ENCODE measurements at regions not wholly inside any gene's neighbourhood (a gene's known extent, or its start where the extent isn't known, plus 50 kb on each side); places are given as distances from the start of the nearest gene placed in this dataset.

DNA sequence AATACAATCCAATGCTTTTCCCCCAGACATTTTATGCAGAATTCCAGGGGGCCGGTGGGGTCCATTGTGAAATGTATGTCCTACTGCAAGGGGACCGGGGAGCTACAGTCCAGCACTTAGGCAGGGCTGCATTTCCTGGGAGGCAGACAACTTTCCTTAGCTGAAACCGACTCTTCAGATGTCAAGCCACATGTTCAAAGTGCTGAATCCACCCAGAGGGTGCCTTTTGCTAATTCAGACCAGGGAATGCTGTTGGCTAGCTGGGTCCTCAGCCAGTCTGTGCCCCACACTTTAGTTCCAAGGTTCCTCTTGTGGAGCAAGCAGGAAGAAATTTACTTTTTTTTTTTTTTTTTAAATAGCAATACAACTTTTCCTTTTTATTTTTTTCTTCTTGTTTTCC, 219.5 kb upstream of the LRTM1 start:
- Histone ChIP-seq H3K4me1 (ENCODE audit: insufficient read depth, low read length, severe bottlenecking) (no peaks in the 10 kb centered on the region), H3K9me2 (ENCODE audit: low read depth, low read length) (no peaks in the 10 kb centered on the region), H3K9ac (ENCODE audit: low read length) (no peak overlapping the region), H3K9me3 (ENCODE audit: low read length) (no peaks in the 10 kb centered on the region), H3K27ac (ENCODE audit: low read depth, low read length, poor library complexity, severe bottlenecking) (no peak overlapping the region), H3K79me2 (ENCODE audit: insufficient read depth, low read length) (no peaks in the 10 kb centered on the region), H3K36me3 (ENCODE audit: insufficient read depth, low read length) (no peaks in the 10 kb centered on the region), H3K27me3 (ENCODE audit: insufficient read depth, low read length) (no peaks in the 10 kb centered on the region), H4K20me1 (ENCODE audit: insufficient read depth, low read length) (no peaks in the 10 kb centered on the region), H2AFZ (ENCODE audit: low read length) (no peak overlapping the region), H3K4me2 (ENCODE audit: low read length) (no peak overlapping the region), H3K4me3 (ENCODE audit: low read depth, low read length, poor library complexity, severe bottlenecking) (no peak overlapping the region), H3F3A (ENCODE audit: insufficient read depth, low read length) (no peaks in the 10 kb centered on the region)
- no peak for TF ChIP-seq EZH2 (IDR thresholded peaks at IDR 0.05; ENCODE audit: borderline replicate concordance, low read length)
- TF ChIP-seq, protein P1, sequence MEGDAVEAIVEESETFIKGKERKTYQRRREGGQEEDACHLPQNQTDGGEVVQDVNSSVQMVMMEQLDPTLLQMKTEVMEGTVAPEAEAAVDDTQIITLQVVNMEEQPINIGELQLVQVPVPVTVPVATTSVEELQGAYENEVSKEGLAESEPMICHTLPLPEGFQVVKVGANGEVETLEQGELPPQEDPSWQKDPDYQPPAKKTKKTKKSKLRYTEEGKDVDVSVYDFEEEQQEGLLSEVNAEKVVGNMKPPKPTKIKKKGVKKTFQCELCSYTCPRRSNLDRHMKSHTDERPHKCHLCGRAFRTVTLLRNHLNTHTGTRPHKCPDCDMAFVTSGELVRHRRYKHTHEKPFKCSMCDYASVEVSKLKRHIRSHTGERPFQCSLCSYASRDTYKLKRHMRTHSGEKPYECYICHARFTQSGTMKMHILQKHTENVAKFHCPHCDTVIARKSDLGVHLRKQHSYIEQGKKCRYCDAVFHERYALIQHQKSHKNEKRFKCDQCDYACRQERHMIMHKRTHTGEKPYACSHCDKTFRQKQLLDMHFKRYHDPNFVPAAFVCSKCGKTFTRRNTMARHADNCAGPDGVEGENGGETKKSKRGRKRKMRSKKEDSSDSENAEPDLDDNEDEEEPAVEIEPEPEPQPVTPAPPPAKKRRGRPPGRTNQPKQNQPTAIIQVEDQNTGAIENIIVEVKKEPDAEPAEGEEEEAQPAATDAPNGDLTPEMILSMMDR (IDR thresholded peaks at IDR 0.05; ENCODE audit: low read length): no peak

DNA sequence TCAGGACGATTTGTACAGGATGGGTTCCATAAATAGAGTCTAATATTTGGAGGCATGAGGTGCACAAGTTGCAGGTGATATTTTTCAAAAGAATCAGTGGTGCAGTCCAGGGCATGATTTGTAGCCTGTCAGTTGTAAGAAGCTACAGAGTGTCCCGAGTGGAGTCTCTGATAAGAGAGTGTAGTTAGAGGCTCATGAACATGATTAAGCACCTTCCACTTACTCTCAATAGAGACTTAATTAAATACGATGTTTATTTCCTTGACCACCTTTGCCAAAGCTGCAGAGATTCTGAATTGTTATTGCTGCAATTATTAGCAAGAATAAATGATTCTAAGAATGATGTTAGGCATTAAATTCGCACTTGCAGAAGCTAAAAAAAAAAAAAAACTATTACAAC, 218.4 kb upstream of the LRTM1 start:
- no peaks in the 10 kb centered on the region for H3K4me1 ChIP-seq (ENCODE audit: insufficient read depth, low read length, severe bottlenecking)
- no peak overlapping the region for H3K27ac ChIP-seq (ENCODE audit: low read depth, low read length, poor library complexity, severe bottlenecking)
- no peak overlapping the region for H3K4me2 ChIP-seq (ENCODE audit: low read length)
- H2AFZ ChIP-seq (ENCODE audit: low read length): no peak overlapping the region
- H3K27me3 ChIP-seq (ENCODE audit: insufficient read depth, low read length): no peaks in the 10 kb centered on the region
- no peak for TF ChIP-seq EZH2 (IDR thresholded peaks at IDR 0.05; ENCODE audit: borderline replicate concordance, low read length)
- TF ChIP-seq, protein P1 (IDR thresholded peaks at IDR 0.05; ENCODE audit: low read length): no peak
- H3K79me2 ChIP-seq (ENCODE audit: insufficient read depth, low read length): no peaks in the 10 kb centered on the region
- H3K4me3 ChIP-seq (ENCODE audit: low read depth, low read length, poor library complexity, severe bottlenecking): no peak overlapping the region
- H3K9me3 ChIP-seq (ENCODE audit: low read length): no peaks in the 10 kb centered on the region
- H3K9me2 ChIP-seq (ENCODE audit: low read depth, low read length): no peaks in the 10 kb centered on the region
- no peaks in the 10 kb centered on the region for H3K36me3 ChIP-seq (ENCODE audit: insufficient read depth, low read length)
- H3K9ac ChIP-seq (ENCODE audit: low read length): no peak overlapping the region
- H4K20me1 ChIP-seq (ENCODE audit: insufficient read depth, low read length): no peaks in the 10 kb centered on the region
- no peaks in the 10 kb centered on the region for H3F3A ChIP-seq (ENCODE audit: insufficient read depth, low read length)

DNA sequence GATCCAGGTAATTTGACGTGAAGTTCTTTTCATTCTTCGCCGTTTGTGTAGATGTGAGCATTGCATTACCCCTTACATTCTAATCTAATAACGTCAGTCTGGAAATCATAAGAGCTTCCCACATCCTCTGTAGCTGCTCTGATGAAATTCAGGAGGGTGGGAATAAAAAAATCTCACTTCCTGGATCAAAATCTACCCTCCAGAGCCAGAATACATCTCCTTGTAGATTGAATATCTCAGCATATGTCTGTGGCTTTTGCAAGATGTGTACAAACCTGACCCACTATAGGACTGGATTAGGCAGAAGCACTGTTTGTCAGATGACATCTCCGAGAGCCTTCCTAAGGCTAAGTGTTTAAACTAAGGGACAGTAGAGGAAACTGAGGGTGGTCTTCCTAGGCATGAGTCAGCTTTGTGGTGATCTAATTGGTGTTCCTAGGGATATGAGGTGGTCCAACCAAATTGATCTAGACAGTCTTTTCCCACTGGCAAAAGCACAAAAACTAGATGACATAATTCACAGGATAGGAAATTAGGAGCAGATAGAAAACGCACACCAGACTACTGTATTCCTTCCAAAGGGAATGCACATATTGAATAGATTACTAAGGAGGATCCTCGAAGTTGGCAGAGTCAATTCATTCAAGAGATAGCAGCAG, 216.3 kb upstream of the LRTM1 start:
- H3K4me2 ChIP-seq (ENCODE audit: low read length): no peak overlapping the region

More for the DNA sequence above, 216.3 kb upstream of the LRTM1 start:
- no peaks in the 10 kb centered on the region for H3K4me1 ChIP-seq (ENCODE audit: insufficient read depth, low read length, severe bottlenecking)
- H3K27ac ChIP-seq (ENCODE audit: low read depth, low read length, poor library complexity, severe bottlenecking): no peak overlapping the region
- no peak overlapping the region for H3K9ac ChIP-seq (ENCODE audit: low read length)
- H3K9me3 ChIP-seq (ENCODE audit: low read length): no peaks in the 10 kb centered on the region
- H3K79me2 ChIP-seq (ENCODE audit: insufficient read depth, low read length): no peaks in the 10 kb centered on the region
- H3K9me2 ChIP-seq (ENCODE audit: low read depth, low read length): no peaks in the 10 kb centered on the region
- H3K4me3 ChIP-seq (ENCODE audit: low read depth, low read length, poor library complexity, severe bottlenecking): no peak overlapping the region
- H3F3A ChIP-seq (ENCODE audit: insufficient read depth, low read length): no peaks in the 10 kb centered on the region
- no peak overlapping the region for H2AFZ ChIP-seq (ENCODE audit: low read length)
- TF ChIP-seq, protein P1 (IDR thresholded peaks at IDR 0.05; ENCODE audit: low read length): no peak
- no peak for TF ChIP-seq EZH2 (IDR thresholded peaks at IDR 0.05; ENCODE audit: borderline replicate concordance, low read length)
- H3K27me3 ChIP-seq (ENCODE audit: insufficient read depth, low read length): no peaks in the 10 kb centered on the region
- no peaks in the 10 kb centered on the region for H4K20me1 ChIP-seq (ENCODE audit: insufficient read depth, low read length)
- no peaks in the 10 kb centered on the region for H3K36me3 ChIP-seq (ENCODE audit: insufficient read depth, low read length)

Measured in OCI-LY1 (cell line).